GM13976 (cell line): ENCODE measurements at regions not wholly inside any gene's neighbourhood (a gene's known extent, or its start where the extent isn't known, plus 50 kb on each side); places are given as distances from the start of the nearest gene placed in this dataset.
"Not testable (repeated sequence)": the region's sequence is repeated elsewhere in the genome, so short reads cannot be mapped to it uniquely, and the experiment has no call there.

ENCODE experiments used
- DNase-seq: peaks from one replicate; pipeline ENCODE4 v3.0.0; 2012; ENCODE audit warnings: low spot score
- in situ Hi-C: fragments of 300-500 bp; cut with MboI; formaldehyde crosslinking; loops from one replicate; pipeline ENCODE4 v1.12.0; 2022; ENCODE audit warnings: low sequenced_read_pairs, mixed read lengths, inconsistent platforms; ENCODE audit not compliant: unreplicated experiment
- TF ChIP-seq, protein P1 (sequence below): IDR thresholded peaks from 2 replicates; pipeline ENCODE4 v1.5.1; 2012; ENCODE audit warnings: borderline replicate concordance, mild to moderate bottlenecking; ENCODE audit not compliant: insufficient read depth; ENCODE audit errors: extremely low read depth, missing control alignments, control extremely low read depth

DNA sequence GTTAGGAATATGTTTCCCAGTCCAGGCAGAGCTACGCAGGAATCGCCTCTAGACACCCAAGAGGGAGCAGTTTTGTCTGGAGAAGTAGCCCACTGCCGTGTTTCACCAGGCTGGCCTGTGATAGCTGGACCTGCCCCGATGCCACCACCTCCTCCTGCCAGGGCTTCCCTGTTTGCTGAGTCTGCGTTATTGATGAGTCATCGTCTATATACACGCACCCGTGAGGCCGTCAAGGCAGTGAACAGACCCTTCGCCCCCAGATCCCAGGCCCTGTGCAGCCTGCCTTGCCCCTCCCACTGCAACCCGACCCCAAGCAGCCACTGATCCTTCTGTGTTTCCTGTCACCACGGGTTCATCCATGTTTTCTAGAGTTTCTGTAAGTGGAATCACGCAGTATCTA is 141.9 kb downstream of the IGLL1 start:
- no peak for DNase-seq
- TF ChIP-seq, protein P1, sequence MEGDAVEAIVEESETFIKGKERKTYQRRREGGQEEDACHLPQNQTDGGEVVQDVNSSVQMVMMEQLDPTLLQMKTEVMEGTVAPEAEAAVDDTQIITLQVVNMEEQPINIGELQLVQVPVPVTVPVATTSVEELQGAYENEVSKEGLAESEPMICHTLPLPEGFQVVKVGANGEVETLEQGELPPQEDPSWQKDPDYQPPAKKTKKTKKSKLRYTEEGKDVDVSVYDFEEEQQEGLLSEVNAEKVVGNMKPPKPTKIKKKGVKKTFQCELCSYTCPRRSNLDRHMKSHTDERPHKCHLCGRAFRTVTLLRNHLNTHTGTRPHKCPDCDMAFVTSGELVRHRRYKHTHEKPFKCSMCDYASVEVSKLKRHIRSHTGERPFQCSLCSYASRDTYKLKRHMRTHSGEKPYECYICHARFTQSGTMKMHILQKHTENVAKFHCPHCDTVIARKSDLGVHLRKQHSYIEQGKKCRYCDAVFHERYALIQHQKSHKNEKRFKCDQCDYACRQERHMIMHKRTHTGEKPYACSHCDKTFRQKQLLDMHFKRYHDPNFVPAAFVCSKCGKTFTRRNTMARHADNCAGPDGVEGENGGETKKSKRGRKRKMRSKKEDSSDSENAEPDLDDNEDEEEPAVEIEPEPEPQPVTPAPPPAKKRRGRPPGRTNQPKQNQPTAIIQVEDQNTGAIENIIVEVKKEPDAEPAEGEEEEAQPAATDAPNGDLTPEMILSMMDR: no peak
- in situ Hi-C loops: no loop called here

DNA sequence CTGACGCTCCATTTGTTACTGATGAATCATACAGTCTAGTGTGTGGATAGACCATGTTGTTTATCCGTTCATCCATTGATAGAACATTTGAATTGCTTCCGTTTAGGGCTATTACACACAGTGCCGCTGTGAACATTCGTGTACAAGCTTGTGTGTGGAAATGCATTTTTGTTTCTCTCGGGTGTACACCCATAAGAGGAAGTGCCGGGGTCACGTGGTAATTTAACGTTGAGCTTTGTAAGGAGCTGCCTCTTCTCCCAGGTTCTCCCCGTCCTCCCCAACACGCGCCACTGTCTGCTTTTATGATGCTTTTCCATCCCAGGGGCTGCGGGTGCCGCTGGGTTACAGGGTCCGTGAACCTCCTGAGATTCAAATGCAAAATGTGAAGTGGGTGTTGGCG is 142.3 kb downstream of the IGLL1 start:
- no peak for DNase-seq
- in situ Hi-C loops: no loop called here
- TF ChIP-seq, protein P1: no peak

DNA sequence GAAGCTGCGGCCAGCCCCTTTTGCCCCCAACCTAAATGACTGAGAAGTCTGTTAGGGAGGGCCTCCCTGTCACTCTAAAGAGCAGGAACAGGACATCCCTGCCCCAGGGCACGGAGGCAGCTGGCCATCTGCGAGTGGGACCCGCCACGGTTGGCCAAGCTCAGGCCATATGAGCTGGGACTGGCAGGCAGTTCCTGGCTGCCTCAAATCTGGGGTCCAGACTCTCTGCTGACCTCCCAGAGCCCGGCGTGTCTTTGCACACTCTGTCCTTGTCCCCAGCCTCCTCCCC is 143.0 kb downstream of the IGLL1 start:
- in situ Hi-C loops, DNase-seq: not testable (repeated sequence)

DNA sequence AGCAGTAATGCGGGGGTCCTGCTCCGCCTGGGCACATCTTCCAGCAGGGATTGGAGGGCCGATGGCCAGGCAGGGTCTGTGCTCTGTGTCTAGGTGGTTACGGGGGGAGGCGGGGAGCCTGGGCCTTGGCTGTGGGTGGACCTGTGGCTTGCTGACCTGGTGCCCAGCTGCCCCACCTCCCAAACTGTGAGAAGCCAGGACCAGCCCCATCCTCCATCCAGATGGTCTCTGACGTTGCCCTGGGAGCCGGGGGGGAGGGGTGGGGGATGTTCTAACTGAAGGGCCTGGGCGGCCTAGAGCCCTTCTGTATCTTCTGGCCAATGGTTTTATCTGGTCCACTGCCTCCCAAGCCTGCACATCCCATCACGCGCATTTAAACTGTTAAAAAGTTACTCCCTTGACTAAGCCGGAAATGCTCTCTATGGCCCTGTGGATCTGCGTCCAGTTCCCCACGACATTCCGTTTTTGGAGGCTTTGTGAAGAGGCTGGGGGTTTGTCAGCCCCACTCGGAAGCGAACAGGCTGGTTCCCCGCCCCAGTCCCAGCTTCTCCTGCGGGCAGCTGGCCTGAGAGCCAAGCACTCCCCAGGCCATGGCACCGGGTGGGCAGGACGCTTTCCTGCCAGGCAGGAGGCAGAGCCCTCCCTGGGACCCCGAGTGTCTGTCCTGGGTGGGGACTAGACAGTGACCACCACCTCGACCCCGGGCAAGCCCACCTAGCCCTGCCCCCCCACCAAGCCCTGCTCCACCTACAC is 143.6 kb downstream of the IGLL1 start:
- in situ Hi-C loops, DNase-seq: not testable (repeated sequence)

DNA sequence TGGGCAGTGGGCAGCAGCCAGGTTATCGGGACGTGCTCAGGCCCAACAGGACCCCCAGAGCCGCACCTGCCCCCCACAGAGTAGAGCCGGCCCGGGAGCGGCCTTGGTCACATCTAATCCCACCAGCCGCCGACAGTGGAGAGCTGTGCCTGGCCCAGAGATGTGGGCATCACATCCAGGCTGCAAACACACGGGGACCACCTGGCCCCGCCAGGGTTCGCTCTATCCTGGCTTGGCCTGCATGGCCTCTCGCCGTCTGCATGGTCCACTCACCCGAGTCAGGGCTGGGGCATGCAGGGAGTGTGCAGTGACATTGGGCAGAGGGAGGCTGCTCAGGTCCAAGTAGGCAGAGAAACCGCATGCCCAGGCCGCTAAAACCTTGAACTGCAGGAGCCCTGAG is 144.9 kb downstream of the IGLL1 start:
- DNase-seq, in situ Hi-C loops: not testable (repeated sequence)

DNA sequence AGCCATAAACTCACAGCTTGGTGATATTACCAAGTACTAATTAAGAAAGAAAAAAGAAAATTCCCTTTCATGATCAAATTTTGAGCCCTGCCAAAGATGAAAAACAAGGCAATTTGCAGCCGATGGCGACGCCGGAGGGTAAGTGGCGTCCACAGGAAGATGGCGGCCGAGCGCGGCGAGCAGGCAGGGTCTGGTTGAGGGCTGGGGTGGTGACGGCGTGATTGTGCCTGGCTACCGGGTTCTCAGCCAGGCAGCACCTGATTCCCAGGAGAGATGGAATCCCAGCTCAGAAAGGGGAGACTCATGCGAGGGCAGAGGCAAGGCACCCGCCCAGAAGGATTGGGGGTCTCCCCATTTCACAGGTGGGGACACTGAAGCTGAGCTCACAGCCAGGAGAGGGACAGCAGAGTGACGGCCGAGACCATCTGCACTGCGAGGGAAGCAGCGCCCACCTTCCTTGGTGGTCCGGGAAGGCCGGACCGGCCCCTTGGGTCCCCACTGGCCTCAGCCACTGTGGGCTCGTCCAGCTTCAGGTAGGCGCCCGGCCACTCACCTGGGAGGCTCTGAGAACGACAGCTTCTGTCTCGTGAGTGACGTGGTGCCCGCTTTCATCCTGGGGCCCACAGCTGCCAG is 145.8 kb downstream of the IGLL1 start:
- DNase-seq, in situ Hi-C loops: not testable (repeated sequence)

DNA sequence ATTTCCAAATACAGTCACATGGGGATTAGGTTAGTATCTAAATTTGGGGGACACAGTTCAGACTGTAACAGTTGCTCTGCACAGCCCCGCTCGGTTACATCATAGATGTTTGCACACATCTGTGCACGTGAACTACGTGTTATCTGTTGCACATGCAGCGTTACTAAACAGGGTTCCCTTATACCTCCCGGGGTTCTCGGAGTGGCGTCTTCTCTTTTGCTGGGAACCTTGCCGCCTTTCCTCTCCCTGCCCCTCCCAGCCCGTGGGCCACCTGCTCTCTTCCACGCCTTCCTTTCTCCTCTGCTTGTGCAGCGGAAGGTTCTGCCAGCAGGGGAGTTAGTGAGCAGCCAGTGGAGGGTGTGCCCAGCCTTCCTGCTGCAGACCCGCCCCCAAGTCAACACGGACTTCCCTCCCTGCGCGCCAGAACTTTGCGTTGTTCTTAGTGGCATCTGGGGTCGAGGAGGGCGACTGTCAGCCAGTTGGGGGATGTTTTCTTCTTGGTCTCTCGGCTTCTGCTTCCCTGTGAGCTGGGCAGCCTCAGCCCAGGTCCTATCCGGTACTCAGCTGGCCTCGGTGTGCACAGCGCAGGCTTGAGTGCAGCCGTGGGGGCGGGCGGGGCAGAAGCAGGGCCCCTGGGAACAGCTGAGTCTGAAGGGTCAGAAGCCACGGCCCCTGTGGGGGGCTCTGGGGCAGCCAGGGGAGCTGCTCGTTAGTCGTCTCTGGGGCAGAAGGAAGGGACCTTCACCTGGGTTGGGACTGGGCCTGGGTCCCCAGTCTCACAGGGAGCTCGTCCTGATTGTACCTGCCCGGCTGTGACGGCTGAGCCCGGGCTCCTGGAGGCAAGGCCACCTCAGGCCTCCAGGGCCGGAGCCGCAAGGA is 146.7 kb downstream of the IGLL1 start:
- in situ Hi-C loops, DNase-seq: not testable (repeated sequence)
- TF ChIP-seq, protein P1: peak; percentile 9

DNA sequence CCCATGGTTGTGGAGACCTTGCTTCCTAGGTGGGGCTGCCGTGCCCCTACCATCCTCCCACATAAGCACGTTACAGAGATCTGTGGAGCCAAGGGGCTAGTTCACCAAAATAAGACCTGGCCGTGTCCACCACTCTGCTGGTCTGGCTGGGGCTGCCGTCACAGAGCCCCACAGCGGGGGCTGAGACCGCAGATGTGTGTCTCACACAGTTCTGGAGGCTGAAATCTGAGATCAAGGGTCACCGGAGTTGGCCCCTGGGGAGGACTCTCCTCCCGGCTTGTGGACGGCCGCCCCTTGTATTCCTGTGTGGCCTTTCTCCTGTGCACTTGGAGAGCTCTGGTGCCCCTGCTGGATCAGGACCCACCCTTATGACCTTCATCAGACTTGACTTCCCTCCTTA is 147.4 kb downstream of the IGLL1 start:
- in situ Hi-C loops: not testable (repeated sequence)

DNA sequence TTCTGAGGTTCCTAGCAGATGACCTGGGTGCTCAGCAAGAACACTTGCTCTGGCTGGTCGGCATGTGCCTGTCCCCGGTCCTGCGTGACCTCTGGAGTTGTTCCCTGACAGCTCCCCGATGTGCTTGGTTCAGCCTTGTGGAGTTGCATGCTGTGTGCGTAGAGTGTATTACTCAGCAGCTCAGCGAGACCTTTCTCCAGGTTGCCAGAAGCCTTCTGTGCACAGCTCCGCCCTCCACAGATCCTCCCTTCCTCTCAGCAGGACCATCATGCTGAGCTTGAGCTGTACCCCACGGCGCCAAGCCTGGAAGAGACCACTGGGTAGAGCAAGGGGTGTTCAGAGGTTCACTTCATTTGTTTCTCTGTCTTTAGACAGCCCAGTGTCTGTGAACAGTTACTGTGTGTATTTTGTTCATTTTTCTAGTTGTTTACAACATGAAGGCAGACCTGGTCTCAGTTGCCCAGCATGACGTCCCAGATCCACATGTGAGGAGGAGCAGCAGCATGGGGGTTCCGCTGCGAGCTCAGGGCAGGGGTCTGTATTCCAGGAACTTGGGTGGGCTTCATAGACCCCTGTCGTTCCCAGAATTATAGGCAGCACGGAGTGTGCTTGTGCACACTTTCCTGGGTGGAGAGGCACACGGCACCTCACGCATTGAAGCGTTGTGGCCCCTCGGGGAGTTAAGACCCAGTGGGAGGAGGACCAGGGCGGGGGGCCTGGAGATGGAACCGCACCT is 148.6 kb downstream of the IGLL1 start:
- TF ChIP-seq, protein P1: no peak
- in situ Hi-C loops: no loop called here
- DNase-seq: no peak

More for the DNA sequence above, 147.4 kb downstream of the IGLL1 start:
- not testable (repeated sequence) for DNase-seq

DNA sequence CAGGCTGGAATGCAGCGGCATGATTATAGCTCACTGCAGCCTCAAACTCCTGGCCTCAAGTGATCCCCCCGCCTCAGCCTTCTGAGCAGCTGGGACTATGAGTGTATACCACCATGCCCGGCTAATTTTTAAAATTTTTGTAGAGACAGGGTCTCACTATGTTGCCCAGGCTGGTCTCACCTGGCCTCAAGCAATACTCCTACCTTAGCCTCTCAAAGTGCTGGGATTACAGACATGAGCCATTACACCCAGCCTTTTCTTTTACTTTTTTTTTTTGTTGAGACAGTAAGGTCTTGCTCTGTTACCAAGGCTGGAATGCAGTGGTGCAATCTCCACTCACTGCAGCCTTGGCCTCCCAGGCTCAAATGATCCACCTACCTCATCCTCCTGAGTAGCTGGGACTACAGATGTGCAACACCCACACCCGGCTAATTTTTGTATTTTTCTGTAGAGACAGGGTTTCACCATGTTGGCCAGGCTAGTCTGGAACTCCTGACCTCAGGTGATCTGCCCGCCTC is 155.5 kb downstream of the IGLL1 start:
- in situ Hi-C loops: not testable (repeated sequence)

More for the DNA sequence above, 155.5 kb downstream of the IGLL1 start:
- not testable (repeated sequence) for DNase-seq
